Superior temporal gyrus (tissue), 1 donor: ENCODE measurements at regions not wholly inside any gene's neighbourhood (a gene's known extent, or its start where the extent isn't known, plus 50 kb on each side); places are given as distances from the start of the nearest gene placed in this dataset.
"Not testable (repeated sequence)": the region's sequence is repeated elsewhere in the genome, so short reads cannot be mapped to it uniquely, and the experiment has no call there.

Experiments
- DNase-seq: peaks from one replicate; pipeline ENCODE4 v3.0.0-alpha.2; 2016; ENCODE audit errors: extremely low spot score

GRCh38 chr18:9017167-9017904 is 85.2 kb upstream of the NDUFV2 start:
- DNase-seq: peak; percentile 67

GRCh38 chr18:9017905-9018227 is 84.6 kb upstream of the NDUFV2 start:
- peak; percentile 34 for DNase-seq

GRCh38 chr18:9019135-9019534 is 83.4 kb upstream of the NDUFV2 start:
- DNase-seq: no peak

GRCh38 chr18:9020221-9020620 is 82.3 kb upstream of the NDUFV2 start:
- DNase-seq: no peak

- no peak for DNase-seq
These were observed 81.0 kb upstream of the NDUFV2 start for GRCh38 chr18:9021458-9021857.

GRCh38 chr18:9022397-9023155 is 79.9 kb upstream of the NDUFV2 start:
- DNase-seq: no peak

GRCh38 chr18:9024031-9024646 is 78.4 kb upstream of the NDUFV2 start:
- DNase-seq: not testable (repeated sequence)

- no peak for DNase-seq
These were observed 77.2 kb upstream of the NDUFV2 start for GRCh38 chr18:9025091-9025838.

GRCh38 chr18:9029131-9029530 is 73.4 kb upstream of the NDUFV2 start:
- DNase-seq: no peak

- DNase-seq: no peak
These were observed 70.0 kb upstream of the NDUFV2 start for GRCh38 chr18:9032519-9032918.

- DNase-seq: no peak
These were observed 64.1 kb upstream of the NDUFV2 start for GRCh38 chr18:9038277-9038871.

GRCh38 chr18:9039441-9040071 is 62.9 kb upstream of the NDUFV2 start:
- DNase-seq: no peak

- no peak for DNase-seq
These were observed 59.6 kb upstream of the NDUFV2 start for GRCh38 chr18:9042766-9043481.

- DNase-seq: no peak
These were observed 58.9 kb upstream of the NDUFV2 start for GRCh38 chr18:9043581-9043980.

GRCh38 chr18:9047715-9048114 is 54.8 kb upstream of the NDUFV2 start:
- no peak for DNase-seq

GRCh38 chr18:9048236-9048635 is 54.3 kb upstream of the NDUFV2 start:
- no peak for DNase-seq

- DNase-seq: no peak
These were observed 53.5 kb upstream of the NDUFV2 start for GRCh38 chr18:9048808-9049494.

- no peak for DNase-seq
These were observed 53.0 kb upstream of the NDUFV2 start for GRCh38 chr18:9049495-9049809.

GRCh38 chr18:9050628-9051284 is 51.7 kb upstream of the NDUFV2 start:
- not testable (repeated sequence) for DNase-seq
